Right lobe of liver (tissue), 4 donors: ENCODE measurements at regions not wholly inside any gene's neighbourhood (a gene's known extent, or its start where the extent isn't known, plus 50 kb on each side); places are given as distances from the start of the nearest gene placed in this dataset.

Experiments used
- CTCF ChIP-seq, 4 donors: fragments of 200-600 bp in 3 of 4; fragments of 450-650 bp in 1 of 4; IDR thresholded peaks; one replicate each; pipeline versions ENCODE4 v1.5.1 to v1.8.0; 2016 to 2022; ENCODE audit warnings: antibody characterized with exemption in 4 of 4, mild to moderate bottlenecking in 2 of 4
- POLR2A ChIP-seq: fragments of 450-650 bp; IDR thresholded peaks from one replicate; pipeline ENCODE4 v1.6.1; 2017; ENCODE audit warnings: antibody characterized with exemption, mild to moderate bottlenecking
- donor health status: DM: no; HTN: no; CAD: no.
- donor health status: DM: no; HTN: no; CAD: no.
- donor health status: DM: no; HTN: yes; CAD: no.

- TF ChIP-seq CTCF (IDR thresholded peaks at IDR 0.05) (no peak), POLR2A (no peak)
Measured at GRCh38 chr11:119566319-119566718, 143.3 kb upstream of the THY1 start.
